ENCODE measurements at regions not wholly inside any gene's neighbourhood (a gene's known extent, or its start where the extent isn't known, plus 50 kb on each side); places are given as distances from the start of the nearest gene placed in this dataset.

DNA sequence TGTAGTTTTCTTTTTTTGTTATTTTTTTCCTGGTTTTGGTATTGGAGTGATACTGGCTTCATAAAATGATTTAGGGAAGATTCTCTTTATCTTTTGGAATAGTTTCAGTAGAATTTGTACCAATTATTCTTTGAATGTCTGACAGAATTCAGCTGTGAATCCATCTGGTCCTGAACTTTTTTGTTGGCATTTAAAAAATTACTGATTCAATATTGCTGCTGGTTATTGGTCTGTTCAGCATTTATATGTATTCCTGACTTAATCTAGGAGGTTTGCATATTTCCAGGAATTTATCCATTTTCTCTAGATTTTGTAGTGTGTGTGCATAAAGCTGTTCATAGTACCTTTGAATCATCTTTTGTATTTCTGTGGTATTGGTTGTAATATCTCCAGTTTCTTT is 100.2 kb downstream of the NXNL2 start:
- TF ChIP-seq CTCF (IDR thresholded peaks at IDR 0.05) (no peak), POLR2A (IDR thresholded peaks at IDR 0.05) (no peak)

Data from body of pancreas (tissue), 4 donors.